ENCODE measurements at regions not wholly inside any gene's neighbourhood (a gene's known extent, or its start where the extent isn't known, plus 50 kb on each side); places are given as distances from the start of the nearest gene placed in this dataset.
A peak's percentile ranks its signal among the peaks of the same experiment; 100 is the strongest.
"Not testable (repeated sequence)": the region's sequence is repeated elsewhere in the genome, so short reads cannot be mapped to it uniquely, and the experiment has no call there.

- peak; percentile 46; the same call in 1 of the 2 replicates for TF ChIP-seq Cebpa-rat (IDR thresholded peaks at IDR 0.05)
- Histone ChIP-seq H3K36me3 (no peaks in the 10 kb centered on the region), H3K9me3 (no peaks in the 10 kb centered on the region)
Measured at GRCh38 chr2:136715146-136715545, 50.2 kb upstream of the THSD7B start.

GRCh38 chr2:136714452-136714951 lies 50.8 kb upstream of the THSD7B start:
- Histone ChIP-seq H3K9ac (no peak overlapping the region), H3K4me1 (no peaks in the 10 kb centered on the region), H4K20me1 (no peaks in the 10 kb centered on the region), H3K27ac (no peak overlapping the region), H3K4me2 (no peak overlapping the region), H3K9me3 (no peaks in the 10 kb centered on the region), H3K36me3 (no peaks in the 10 kb centered on the region), H3K4me3 (no peak overlapping the region), H3K27me3 (no peaks in the 10 kb centered on the region)
- TF ChIP-seq Cebpa-rat (IDR thresholded peaks at IDR 0.05), result no peak

More at GRCh38 chr2:136715146-136715545, 50.2 kb upstream of the THSD7B start:
- Histone ChIP-seq H4K20me1 (no peaks in the 10 kb centered on the region), H3K9ac (no peak overlapping the region), H3K4me3 (no peak overlapping the region), H3K27ac (no peak overlapping the region), H3K4me2 (no peak overlapping the region), H3K27me3 (no peaks in the 10 kb centered on the region), H3K4me1 (no peaks in the 10 kb centered on the region)

GRCh38 chr2:136713739-136714138 lies 51.6 kb upstream of the THSD7B start:
- Histone ChIP-seq H3K4me2 (no peak overlapping the region), H3K9ac (no peak overlapping the region), H3K4me3 (no peak overlapping the region), H3K27ac (no peak overlapping the region), H3K27me3 (no peaks in the 10 kb centered on the region), H3K4me1 (no peaks in the 10 kb centered on the region), H3K36me3 (no peaks in the 10 kb centered on the region), H4K20me1 (no peaks in the 10 kb centered on the region), H3K9me3 (no peaks in the 10 kb centered on the region)
- TF ChIP-seq Cebpa-rat (IDR thresholded peaks at IDR 0.05), result no peak

GRCh38 chr2:136705336-136705735 lies 60.0 kb upstream of the THSD7B start:
- Histone ChIP-seq H3K27me3 (no peaks in the 10 kb centered on the region), H3K36me3 (no peaks in the 10 kb centered on the region), H3K4me3 (no peak overlapping the region), H3K4me1 (no peaks in the 10 kb centered on the region), H3K27ac (no peak overlapping the region), H4K20me1 (no peaks in the 10 kb centered on the region), H3K9ac (no peak overlapping the region), H3K9me3 (no peaks in the 10 kb centered on the region), H3K4me2 (no peak overlapping the region)
- no peak for TF ChIP-seq Cebpa-rat (IDR thresholded peaks at IDR 0.05)

- no peaks in the 10 kb centered on the region for H3K4me1 ChIP-seq
- no peaks in the 10 kb centered on the region for H4K20me1 ChIP-seq
- no peak for TF ChIP-seq Cebpa-rat (IDR thresholded peaks at IDR 0.05)
- H3K4me3 ChIP-seq, result no peak overlapping the region
- H3K27me3 ChIP-seq, result no peaks in the 10 kb centered on the region
- no peak overlapping the region for H3K4me2 ChIP-seq
- no peaks in the 10 kb centered on the region for H3K36me3 ChIP-seq
- H3K9ac ChIP-seq, result no peak overlapping the region
- H3K9me3 ChIP-seq, result peaks cover 11% of the 10 kb centered on the region
- H3K27ac ChIP-seq, result no peak overlapping the region
Measured at GRCh38 chr2:136703214-136703613, 62.1 kb upstream of the THSD7B start.

- no peak overlapping the region for H3K4me3 ChIP-seq
- peaks cover 11% of the 10 kb centered on the region for H3K9me3 ChIP-seq
- H3K4me1 ChIP-seq, result peaks cover 27% of the 10 kb centered on the region
- no peaks in the 10 kb centered on the region for H4K20me1 ChIP-seq
- H3K9ac ChIP-seq, result no peak overlapping the region
- H3K27ac ChIP-seq, result no peak overlapping the region
- no peak for TF ChIP-seq Cebpa-rat (IDR thresholded peaks at IDR 0.05)
- no peaks in the 10 kb centered on the region for H3K36me3 ChIP-seq
- H3K4me2 ChIP-seq, result no peak overlapping the region
- H3K27me3 ChIP-seq, result no peaks in the 10 kb centered on the region
Measured at GRCh38 chr2:136696438-136696837, 68.9 kb upstream of the THSD7B start.

GRCh38 chr2:136693966-136694365 lies 71.4 kb upstream of the THSD7B start:
- H3K4me2 ChIP-seq, result peak overlapping the region; percentile 62
- H3K36me3 ChIP-seq, result no peaks in the 10 kb centered on the region
- H3K27me3 ChIP-seq, result no peaks in the 10 kb centered on the region
- H3K9ac ChIP-seq, result no peak overlapping the region
- no peak for TF ChIP-seq Cebpa-rat (IDR thresholded peaks at IDR 0.05)
- no peaks in the 10 kb centered on the region for H3K9me3 ChIP-seq
- H4K20me1 ChIP-seq, result no peaks in the 10 kb centered on the region
- H3K4me3 ChIP-seq, result no peak overlapping the region
- no peak overlapping the region for H3K27ac ChIP-seq
- H3K4me1 ChIP-seq, result peaks cover 27% of the 10 kb centered on the region

- H3K9ac ChIP-seq, H3K4me2 ChIP-seq, H3K27me3 ChIP-seq, H4K20me1 ChIP-seq, H3K27ac ChIP-seq, H3K36me3 ChIP-seq, H3K4me3 ChIP-seq: not testable (repeated sequence)
- peaks cover 24% of the 10 kb centered on the region for H3K9me3 ChIP-seq
- H3K4me1 ChIP-seq, result peaks cover 36% of the 10 kb centered on the region
Measured at GRCh38 chr2:136680079-136680478, 85.3 kb upstream of the THSD7B start.

GRCh38 chr2:136665736-136666135 lies 99.6 kb upstream of the THSD7B start:
- no peaks in the 10 kb centered on the region for H4K20me1 ChIP-seq
- peaks cover 12% of the 10 kb centered on the region for H3K4me1 ChIP-seq
- H3K36me3 ChIP-seq, result no peaks in the 10 kb centered on the region
- no peaks in the 10 kb centered on the region for H3K27me3 ChIP-seq
- no peaks in the 10 kb centered on the region for H3K9me3 ChIP-seq
- H3K4me3 ChIP-seq, result no peak overlapping the region
- TF ChIP-seq Cebpa-rat (IDR thresholded peaks at IDR 0.05), result no peak
- no peak overlapping the region for H3K27ac ChIP-seq
- H3K4me2 ChIP-seq, result no peak overlapping the region
- no peak overlapping the region for H3K9ac ChIP-seq

GRCh38 chr2:136664713-136665405 lies 100.5 kb upstream of the THSD7B start:
- Histone ChIP-seq H3K4me2 (no peak overlapping the region), H3K9ac (no peak overlapping the region), H3K4me1 (peaks cover 12% of the 10 kb centered on the region), H3K36me3 (no peaks in the 10 kb centered on the region), H3K27me3 (no peaks in the 10 kb centered on the region), H3K4me3 (no peak overlapping the region), H3K9me3 (no peaks in the 10 kb centered on the region), H4K20me1 (no peaks in the 10 kb centered on the region), H3K27ac (no peak overlapping the region)
- TF ChIP-seq Cebpa-rat (IDR thresholded peaks at IDR 0.05), result no peak

- H3K4me2 ChIP-seq, result no peak overlapping the region
- TF ChIP-seq Cebpa-rat (IDR thresholded peaks at IDR 0.05), result no peak
- H3K4me3 ChIP-seq, result no peak overlapping the region
- H3K27ac ChIP-seq, result no peak overlapping the region
- no peaks in the 10 kb centered on the region for H4K20me1 ChIP-seq
- H3K4me1 ChIP-seq, result no peaks in the 10 kb centered on the region
- H3K9ac ChIP-seq, result no peak overlapping the region
- no peaks in the 10 kb centered on the region for H3K27me3 ChIP-seq
- H3K36me3 ChIP-seq, result no peaks in the 10 kb centered on the region
- H3K9me3 ChIP-seq, result no peaks in the 10 kb centered on the region
Measured at GRCh38 chr2:136658201-136658600, 107.1 kb upstream of the THSD7B start.
